GM21381 (cell line): ENCODE measurements at regions not wholly inside any gene's neighbourhood (a gene's known extent, or its start where the extent isn't known, plus 50 kb on each side); places are given as distances from the start of the nearest gene placed in this dataset.

ENCODE experiments used
- ATAC-seq: cut with Tn5 transposase; IDR thresholded peaks from one replicate; pipeline ENCODE4 v1.9.1; 2021; ENCODE audit warnings: mild to moderate bottlenecking, moderate library complexity; ENCODE audit not compliant: unreplicated experiment

DNA sequence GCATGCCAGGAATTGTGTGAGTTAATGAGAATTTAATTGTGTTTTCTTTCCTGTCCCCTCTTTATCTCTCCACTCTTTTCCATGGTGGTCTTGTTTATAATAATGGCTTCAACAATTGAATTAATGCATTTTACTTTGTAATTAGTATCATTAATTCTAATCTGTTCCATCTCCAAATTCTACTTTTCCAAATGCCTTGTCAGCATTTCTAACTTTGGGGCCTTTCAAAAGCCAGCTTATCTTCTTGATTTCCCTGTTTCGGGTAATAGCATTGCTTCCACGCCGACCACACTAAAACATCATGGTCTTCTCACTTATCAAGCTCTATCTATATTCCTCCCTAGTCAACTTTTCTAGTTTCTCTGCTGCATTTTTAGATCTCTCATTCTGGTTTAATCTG, 54.2 kb upstream of the RMST start:
- ATAC-seq = no peak

DNA sequence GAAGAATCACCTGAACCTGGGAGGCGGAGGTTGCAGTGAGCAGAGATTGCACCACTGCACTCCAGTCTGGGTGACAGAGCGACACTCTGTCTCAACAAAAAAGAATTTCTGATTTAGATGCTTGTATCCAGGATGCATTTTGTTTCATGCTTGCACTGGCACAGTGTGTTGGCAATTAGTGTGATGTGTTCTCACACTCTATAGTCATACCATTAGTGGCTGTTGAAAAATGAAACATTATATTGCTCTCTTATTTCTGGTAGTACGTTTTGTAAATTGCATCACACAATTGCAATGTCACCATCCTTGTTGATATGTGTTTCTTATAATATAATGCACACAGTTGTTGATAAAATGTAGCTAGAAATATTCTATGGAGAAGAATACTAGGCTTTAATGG, 51.3 kb upstream of the RMST start:
- no peak for ATAC-seq
